ENCODE measurements at regions not wholly inside any gene's neighbourhood (a gene's known extent, or its start where the extent isn't known, plus 50 kb on each side); places are given as distances from the start of the nearest gene placed in this dataset.

GRCh38 chr3:152519376-152519775, 250.6 kb downstream of the MBNL1 start:
- H3K27ac Mint-ChIP-seq (ENCODE audit: unreplicated experiment) = no peak overlapping the region
- ChIA-PET POLR2A (no interaction called here), CTCF (no interaction called here)
- peaks cover 4% of the 10 kb centered on the region for H3K27me3 Mint-ChIP-seq (ENCODE audit: insufficient read depth, unreplicated experiment)
- no peak overlapping the region for H3K4me3 Mint-ChIP-seq (ENCODE audit: unreplicated experiment)
- Histone ChIP-seq H3K27me3 (replicated peaks; ENCODE audit: control insufficient read depth, insufficient read depth, low read length) (no peaks in the 10 kb centered on the region), H3K4me1 (no peaks in the 10 kb centered on the region), H3K9me3 (no peaks in the 10 kb centered on the region), H3K36me3 (ENCODE audit: control insufficient read depth, insufficient read depth, low read length) (no peaks in the 10 kb centered on the region), H3K4me3 (ENCODE audit: low read depth, low read length) (no peak overlapping the region)
- H3K4me1 Mint-ChIP-seq (ENCODE audit: low read depth, unreplicated experiment) = no peaks in the 10 kb centered on the region
- TF ChIP-seq CTCF (IDR thresholded peaks at IDR 0.05; ENCODE audit: insufficient read depth in 1 of 2, low read depth in 1 of 2, low read length in 1 of 2, severe bottlenecking in 1 of 2, unreplicated experiment in 1 of 2) = no peak
- no peak for DNase-seq
- intact Hi-C loops (cut with micrococcal nuclease; ENCODE audit: unreplicated experiment) = no loop called here
- no peaks in the 10 kb centered on the region for H3K9me3 Mint-ChIP-seq (ENCODE audit: unreplicated experiment)
- no peaks in the 10 kb centered on the region for H3K36me3 Mint-ChIP-seq (ENCODE audit: insufficient read depth, unreplicated experiment)
- no TSS peak for BruUV-seq (replicated peaks)

GRCh38 chr3:152522036-152522435, 253.3 kb downstream of the MBNL1 start:
- no peaks in the 10 kb centered on the region for H3K36me3 Mint-ChIP-seq (ENCODE audit: insufficient read depth, unreplicated experiment)
- H3K4me3 Mint-ChIP-seq (ENCODE audit: unreplicated experiment) = no peak overlapping the region
- no TSS peak for BruUV-seq (replicated peaks)
- Histone ChIP-seq H3K27me3 (replicated peaks; ENCODE audit: control insufficient read depth, insufficient read depth, low read length) (no peaks in the 10 kb centered on the region), H3K9me3 (no peaks in the 10 kb centered on the region), H3K4me1 (no peaks in the 10 kb centered on the region), H3K4me3 (ENCODE audit: low read depth, low read length) (no peak overlapping the region), H3K36me3 (ENCODE audit: control insufficient read depth, insufficient read depth, low read length) (no peaks in the 10 kb centered on the region)
- H3K27ac Mint-ChIP-seq (ENCODE audit: unreplicated experiment) = no peak overlapping the region
- H3K4me1 Mint-ChIP-seq (ENCODE audit: low read depth, unreplicated experiment) = no peaks in the 10 kb centered on the region
- peaks cover 4% of the 10 kb centered on the region for H3K27me3 Mint-ChIP-seq (ENCODE audit: insufficient read depth, unreplicated experiment)
- no peaks in the 10 kb centered on the region for H3K9me3 Mint-ChIP-seq (ENCODE audit: unreplicated experiment)
- ChIA-PET CTCF (no interaction called here), POLR2A (no interaction called here)
- no peak for TF ChIP-seq CTCF (IDR thresholded peaks at IDR 0.05; ENCODE audit: insufficient read depth in 1 of 2, low read depth in 1 of 2, low read length in 1 of 2, severe bottlenecking in 1 of 2, unreplicated experiment in 1 of 2)
- intact Hi-C loops (cut with micrococcal nuclease; ENCODE audit: unreplicated experiment) = no loop called here
- DNase-seq = no peak

GRCh38 chr3:152524198-152525140, 255.7 kb downstream of the MBNL1 start:
- Histone ChIP-seq H3K36me3 (ENCODE audit: control insufficient read depth, insufficient read depth, low read length) (no peaks in the 10 kb centered on the region), H3K4me3 (ENCODE audit: low read depth, low read length) (no peak overlapping the region), H3K9me3 (no peaks in the 10 kb centered on the region), H3K4me1 (no peaks in the 10 kb centered on the region), H3K27me3 (replicated peaks; ENCODE audit: control insufficient read depth, insufficient read depth, low read length) (no peaks in the 10 kb centered on the region)
- peak in 1 of 2 experiments; percentile 42 for DNase-seq
- no TSS peak for BruUV-seq (replicated peaks)
- Mint-ChIP-seq H3K9me3 (ENCODE audit: unreplicated experiment) (no peaks in the 10 kb centered on the region), H3K4me1 (ENCODE audit: low read depth, unreplicated experiment) (no peaks in the 10 kb centered on the region), H3K27me3 (ENCODE audit: insufficient read depth, unreplicated experiment) (no peaks in the 10 kb centered on the region), H3K27ac (ENCODE audit: unreplicated experiment) (no peak overlapping the region), H3K4me3 (ENCODE audit: unreplicated experiment) (no peak overlapping the region), H3K36me3 (ENCODE audit: insufficient read depth, unreplicated experiment) (no peaks in the 10 kb centered on the region)
- CTCF ChIA-PET = interaction anchor here (0.6 kb wide), 2 partner anchors 52 to 53 kb away, joined by 3 to 4 read pairs; no protein-coding TSS in a partner anchor
- POLR2A ChIA-PET = no interaction called here
- TF ChIP-seq CTCF (IDR thresholded peaks at IDR 0.05; ENCODE audit: insufficient read depth in 1 of 2, low read depth in 1 of 2, low read length in 1 of 2, severe bottlenecking in 1 of 2, unreplicated experiment in 1 of 2) = peak; percentile 44 to 73
- intact Hi-C loops (cut with micrococcal nuclease; ENCODE audit: unreplicated experiment) = loop anchor here (1.0 kb wide), 2 partner anchors 50 kb away; no protein-coding TSS in a partner anchor

All from Caco-2 (cell line).